MCF 10A (cell line): ENCODE measurements at regions not wholly inside any gene's neighbourhood (a gene's known extent, or its start where the extent isn't known, plus 50 kb on each side); places are given as distances from the start of the nearest gene placed in this dataset.

Source experiments
- BruUV-seq: library from RNA; stranded (reverse); fragments of 400-500 nt; replicated peaks from 2 replicates; lab custom pipeline; 2021; lab: Mats Ljungman, UMichigan
- CTCF ChIA-PET: fragments of 300-600 bp; sonication (Branson Sonifier 250); formaldehyde crosslinking; extraction: SDS; loops from one replicate; lab custom pipeline; 2021; ENCODE audit warnings: antibody characterized with exemption, inconsistent platforms; lab: Yijun Ruan, JAX
- POLR2A ChIA-PET: fragments of 300-600, 350-650 bp; sonication (Branson Sonifier 250); formaldehyde crosslinking; extraction: SDS; loops from one replicate; lab custom pipeline; 2020; ENCODE audit warnings: antibody characterized with exemption, inconsistent platforms; lab: Yijun Ruan, JAX
- DNase-seq: peaks from one replicate; pipeline ENCODE4 v3.0.0-alpha.2; 2018; ENCODE audit not compliant: unreplicated experiment
- H3K27ac Mint-ChIP-seq: one replicate; pipeline ENCODE4 v1.8.0; 2022; ENCODE audit warnings: mild to moderate bottlenecking, low read depth, mixed read lengths; ENCODE audit not compliant: unreplicated experiment
- H3K27me3 Mint-ChIP-seq: one replicate; pipeline ENCODE4 v1.8.0; 2022; ENCODE audit warnings: mixed read lengths; ENCODE audit not compliant: insufficient read depth, unreplicated experiment
- H3K36me3 Mint-ChIP-seq: one replicate; pipeline ENCODE4 v1.8.0; 2022; ENCODE audit warnings: mild to moderate bottlenecking, moderate library complexity, mixed read lengths; ENCODE audit not compliant: insufficient read depth, unreplicated experiment
- H3K4me1 Mint-ChIP-seq: one replicate; pipeline ENCODE4 v1.8.0; 2022; ENCODE audit warnings: mixed read lengths; ENCODE audit not compliant: insufficient read depth, unreplicated experiment
- H3K4me3 Mint-ChIP-seq: one replicate; pipeline ENCODE4 v1.8.0; 2022; ENCODE audit warnings: mild to moderate bottlenecking, moderate library complexity, mixed read lengths; ENCODE audit not compliant: unreplicated experiment
- H3K9me3 Mint-ChIP-seq: one replicate; pipeline ENCODE4 v1.8.0; 2022; ENCODE audit warnings: mixed read lengths; ENCODE audit not compliant: unreplicated experiment
- CTCF ChIP-seq: fragments of 200-600 bp; IDR thresholded peaks from one replicate; pipeline ENCODE4 v1.8.0; 2022; ENCODE audit warnings: antibody characterized with exemption, mild to moderate bottlenecking; ENCODE audit not compliant: unreplicated experiment
- intact Hi-C: fragments of 100-400 bp; cut with micrococcal nuclease; formaldehyde crosslinking; loops from 2 replicates; pipeline ENCODE4 v1.14.1; 2022

- ChIA-PET POLR2A (no interaction called here), CTCF (interaction anchor here (0.8 to 1.2 kb wide), 2 partner anchors 75 to 203 kb away, joined by 3 read pairs; no protein-coding TSS in a partner anchor)
- BruUV-seq: no TSS peak
- H3K36me3 Mint-ChIP-seq: no peaks in the 10 kb centered on the region
- DNase-seq: no peak
- intact Hi-C loops: no loop called here
- peaks cover 30% of the 10 kb centered on the region for H3K4me1 Mint-ChIP-seq
- TF ChIP-seq CTCF: no peak
- no peaks in the 10 kb centered on the region for H3K9me3 Mint-ChIP-seq
- H3K4me3 Mint-ChIP-seq: no peak overlapping the region
- no peaks in the 10 kb centered on the region for H3K27me3 Mint-ChIP-seq
- no peak overlapping the region for H3K27ac Mint-ChIP-seq
Measured at GRCh38 chr2:120477198-120477597, 131.3 kb downstream of the INHBB start.

GRCh38 chr2:120477831-120478481 is 132.0 kb downstream of the INHBB start:
- Mint-ChIP-seq H3K36me3 (no peaks in the 10 kb centered on the region), H3K4me3 (no peak overlapping the region), H3K9me3 (no peaks in the 10 kb centered on the region), H3K27ac (no peak overlapping the region), H3K4me1 (peaks cover 23% of the 10 kb centered on the region), H3K27me3 (no peaks in the 10 kb centered on the region)
- POLR2A ChIA-PET: no interaction called here
- TF ChIP-seq CTCF: no peak
- DNase-seq: no peak
- intact Hi-C loops: no loop called here
- BruUV-seq: no TSS peak
- CTCF ChIA-PET: interaction anchor here (1.2 kb wide), 1 partner anchor 74 kb away, joined by 3 read pairs; no protein-coding TSS in a partner anchor

- intact Hi-C loops: no loop called here
- Mint-ChIP-seq H3K4me3 (no peak overlapping the region), H3K36me3 (no peaks in the 10 kb centered on the region), H3K27me3 (no peaks in the 10 kb centered on the region), H3K4me1 (peaks cover 7% of the 10 kb centered on the region), H3K27ac (no peak overlapping the region), H3K9me3 (no peaks in the 10 kb centered on the region)
- no TSS peak for BruUV-seq
- ChIA-PET POLR2A (no interaction called here), CTCF (no interaction called here)
- no peak for DNase-seq
- no peak for TF ChIP-seq CTCF
Measured at GRCh38 chr2:120480346-120480902, 134.5 kb downstream of the INHBB start.

GRCh38 chr2:120480903-120481445 is 135.0 kb downstream of the INHBB start:
- peaks cover 1% of the 10 kb centered on the region for H3K4me1 Mint-ChIP-seq
- no peak for DNase-seq
- TF ChIP-seq CTCF: no peak
- BruUV-seq: no TSS peak
- no peak overlapping the region for H3K4me3 Mint-ChIP-seq
- no peak overlapping the region for H3K27ac Mint-ChIP-seq
- intact Hi-C loops: no loop called here
- POLR2A ChIA-PET: no interaction called here
- H3K9me3 Mint-ChIP-seq: no peaks in the 10 kb centered on the region
- CTCF ChIA-PET: no interaction called here
- no peaks in the 10 kb centered on the region for H3K36me3 Mint-ChIP-seq
- H3K27me3 Mint-ChIP-seq: no peaks in the 10 kb centered on the region
